Fibroblast of lung (primary cell): ENCODE measurements at regions not wholly inside any gene's neighbourhood (a gene's known extent, or its start where the extent isn't known, plus 50 kb on each side); places are given as distances from the start of the nearest gene placed in this dataset.

Source experiments
- EZH2 ChIP-seq: IDR thresholded peaks from 2 replicates; pipeline ENCODE4 v1.5.1; 2012; ENCODE audit warnings: low read length, control low read depth, mild to moderate bottlenecking; ENCODE audit errors: missing control alignments
- TF ChIP-seq, protein P1 (sequence below), 2 donors: IDR thresholded peaks in 1 of 2; conservative IDR thresholded peaks in 1 of 2; 1 replicate in 1 of 2; 2 replicates in 1 of 2; pipeline ENCODE4 v1.5.1; 2011 to 2012; ENCODE audit warnings: low read length in 2 of 2, control low read depth in 1 of 2, inconsistent platforms in 1 of 2, low read depth in 1 of 2, mild to moderate bottlenecking in 1 of 2

- TF ChIP-seq, protein P1, sequence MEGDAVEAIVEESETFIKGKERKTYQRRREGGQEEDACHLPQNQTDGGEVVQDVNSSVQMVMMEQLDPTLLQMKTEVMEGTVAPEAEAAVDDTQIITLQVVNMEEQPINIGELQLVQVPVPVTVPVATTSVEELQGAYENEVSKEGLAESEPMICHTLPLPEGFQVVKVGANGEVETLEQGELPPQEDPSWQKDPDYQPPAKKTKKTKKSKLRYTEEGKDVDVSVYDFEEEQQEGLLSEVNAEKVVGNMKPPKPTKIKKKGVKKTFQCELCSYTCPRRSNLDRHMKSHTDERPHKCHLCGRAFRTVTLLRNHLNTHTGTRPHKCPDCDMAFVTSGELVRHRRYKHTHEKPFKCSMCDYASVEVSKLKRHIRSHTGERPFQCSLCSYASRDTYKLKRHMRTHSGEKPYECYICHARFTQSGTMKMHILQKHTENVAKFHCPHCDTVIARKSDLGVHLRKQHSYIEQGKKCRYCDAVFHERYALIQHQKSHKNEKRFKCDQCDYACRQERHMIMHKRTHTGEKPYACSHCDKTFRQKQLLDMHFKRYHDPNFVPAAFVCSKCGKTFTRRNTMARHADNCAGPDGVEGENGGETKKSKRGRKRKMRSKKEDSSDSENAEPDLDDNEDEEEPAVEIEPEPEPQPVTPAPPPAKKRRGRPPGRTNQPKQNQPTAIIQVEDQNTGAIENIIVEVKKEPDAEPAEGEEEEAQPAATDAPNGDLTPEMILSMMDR (conservative IDR thresholded peaks at IDR 0.05 in 1 of 2, IDR thresholded peaks at IDR 0.05 in 1 of 2; ENCODE audit: low read depth in 1 of 2, low read length in 2 of 2): no peak
- TF ChIP-seq EZH2: no peak
Measured at GRCh38 chr1:81699234-81699633, 101.5 kb upstream of the ADGRL2 start.
